H9 (cell line): ENCODE measurements at regions not wholly inside any gene's neighbourhood (a gene's known extent, or its start where the extent isn't known, plus 50 kb on each side); places are given as distances from the start of the nearest gene placed in this dataset.

ENCODE experiments used
- DNase-seq: peaks from one replicate; pipeline ENCODE4 v3.0.0-alpha.2; 2017
- H2AFZ ChIP-seq: one replicate; pipeline ENCODE4 v1.6.1; 2013; ENCODE audit warnings: mild to moderate bottlenecking, low read length, control low read depth, moderate library complexity
- H2AK5ac ChIP-seq: 2 replicates; pipeline ENCODE4 v1.6.1; 2013; ENCODE audit warnings: low read length, control low read depth, mixed read lengths; ENCODE audit not compliant: insufficient read length
- H2BK120ac ChIP-seq: one replicate; pipeline ENCODE4 v1.6.1; 2013; ENCODE audit warnings: low read depth, mild to moderate bottlenecking, low read length, control low read depth, inconsistent platforms; ENCODE audit not compliant: poor library complexity, severe bottlenecking
- H2BK12ac ChIP-seq: 2 replicates; pipeline ENCODE4 v1.6.1; 2013; ENCODE audit warnings: low read length, control low read depth, mixed read lengths, low read depth; ENCODE audit not compliant: insufficient read length
- H2BK15ac ChIP-seq: 2 replicates; pipeline ENCODE4 v1.6.1; 2013; ENCODE audit warnings: low read depth, low read length, control low read depth
- H2BK20ac ChIP-seq: one replicate; pipeline ENCODE4 v1.6.1; 2013; ENCODE audit warnings: low read depth, mild to moderate bottlenecking, low read length, control low read depth, inconsistent platforms; ENCODE audit not compliant: poor library complexity, severe bottlenecking
- H2BK5ac ChIP-seq: 2 replicates; pipeline ENCODE4 v1.6.1; 2013; ENCODE audit warnings: low read length, control low read depth, mixed read lengths; ENCODE audit not compliant: insufficient read length
- H3K14ac ChIP-seq: 2 replicates; pipeline ENCODE4 v1.6.1; 2013; ENCODE audit warnings: low read length, control low read depth; ENCODE audit not compliant: insufficient read depth
- H3K18ac ChIP-seq: 2 replicates; pipeline ENCODE4 v1.6.1; 2013; ENCODE audit warnings: low read depth, mild to moderate bottlenecking, mixed read lengths, low read length, control low read depth; ENCODE audit not compliant: insufficient read length
- H3K23ac ChIP-seq: 2 replicates; pipeline ENCODE4 v1.6.1; 2013; ENCODE audit warnings: low read length, control low read depth, mixed read lengths, low read depth; ENCODE audit not compliant: insufficient read length
- H3K23me2 ChIP-seq: 2 replicates; pipeline ENCODE4 v1.6.1; 2013; ENCODE audit warnings: low read depth, mild to moderate bottlenecking, mixed read lengths, low read length, control low read depth; ENCODE audit not compliant: insufficient read length, poor library complexity, severe bottlenecking
- H3K27ac ChIP-seq: 2 replicates; pipeline ENCODE4 v1.5.1; 2013; ENCODE audit warnings: low read length, control low read depth, mixed read lengths, low read depth; ENCODE audit not compliant: insufficient read length
- H3K27me3 ChIP-seq: 2 replicates; pipeline ENCODE4 v1.6.1; 2013; ENCODE audit warnings: low read length, control low read depth, inconsistent platforms; ENCODE audit not compliant: insufficient read depth
- H3K4ac ChIP-seq: 2 replicates; pipeline ENCODE4 v1.6.1; 2013; ENCODE audit warnings: low read depth, mild to moderate bottlenecking, control low read depth, inconsistent platforms, low read length, moderate library complexity
- H3K4me1 ChIP-seq: 2 replicates; pipeline ENCODE4 v1.6.1; 2013; ENCODE audit warnings: low read length, control low read depth, inconsistent platforms; ENCODE audit not compliant: insufficient read depth
- H3K4me2 ChIP-seq: 2 replicates; pipeline ENCODE4 v1.6.1; 2013; ENCODE audit warnings: low read length, control low read depth, mixed read lengths; ENCODE audit not compliant: insufficient read length, insufficient read depth
- H3K56ac ChIP-seq: 2 replicates; pipeline ENCODE4 v1.6.1; 2013; ENCODE audit warnings: low read depth, mild to moderate bottlenecking, mixed read lengths, low read length, control low read depth; ENCODE audit not compliant: insufficient read length
- H3K79me1 ChIP-seq: 2 replicates; pipeline ENCODE4 v1.6.1; 2013; ENCODE audit warnings: low read depth, mild to moderate bottlenecking, moderate library complexity, low read length, control low read depth, inconsistent platforms; ENCODE audit not compliant: insufficient read depth, poor library complexity, severe bottlenecking
- H3K79me2 ChIP-seq: 2 replicates; pipeline ENCODE4 v1.6.1; 2013; ENCODE audit warnings: low read length, control low read depth, inconsistent platforms; ENCODE audit not compliant: insufficient read depth
- H3K9ac ChIP-seq: 2 replicates; pipeline ENCODE4 v1.6.1; 2013; ENCODE audit warnings: low read length, control low read depth, mixed read lengths; ENCODE audit not compliant: insufficient read length; ENCODE audit errors: extremely low read depth
- H3K9me3 ChIP-seq: one replicate; pipeline ENCODE4 v1.6.1; 2013; ENCODE audit warnings: low read depth, low read length, inconsistent platforms; ENCODE audit not compliant: control insufficient read depth
- H3T11ph ChIP-seq: one replicate; pipeline ENCODE4 v1.6.1; 2013; ENCODE audit warnings: mild to moderate bottlenecking, low read length, control low read depth, inconsistent platforms
- H4K20me1 ChIP-seq: one replicate; pipeline ENCODE4 v1.6.1; 2013; ENCODE audit not compliant: control insufficient read depth, insufficient read length, insufficient read depth
- H4K5ac ChIP-seq: 2 replicates; pipeline ENCODE4 v1.6.1; 2013; ENCODE audit warnings: low read depth, mild to moderate bottlenecking, mixed read lengths, low read length, control low read depth; ENCODE audit not compliant: insufficient read length
- H4K8ac ChIP-seq: replicated peaks from 2 replicates; pipeline ENCODE4 v1.6.1; 2013; ENCODE audit warnings: low read length, control low read depth, mixed read lengths, low read depth; ENCODE audit not compliant: insufficient read length
- H4K91ac ChIP-seq: 2 replicates; pipeline ENCODE4 v1.6.1; 2013; ENCODE audit warnings: low read depth, mild to moderate bottlenecking, moderate library complexity, mixed read lengths, low read length, control low read depth; ENCODE audit not compliant: insufficient read length
- H3K27ac Mint-ChIP-seq, 3 experiments: 2 replicates in 2 of 3; 3 replicates in 1 of 3; pipeline ENCODE4 v1.8.0; 2020 to 2021; ENCODE audit warnings: mixed read lengths in 3 of 3, mild to moderate bottlenecking in 1 of 3, moderate library complexity in 1 of 3
- H3K27me3 Mint-ChIP-seq: 2 replicates; pipeline ENCODE4 v1.8.0; 2021; ENCODE audit warnings: low read depth, mild to moderate bottlenecking, moderate library complexity, mixed read lengths
- H3K36me3 Mint-ChIP-seq, 3 experiments: 2 replicates in 2 of 3; 3 replicates in 1 of 3; pipeline ENCODE4 v1.8.0; 2020 to 2021; ENCODE audit warnings: low read depth in 3 of 3, mixed read lengths in 3 of 3; ENCODE audit not compliant: insufficient read depth in 1 of 3
- H3K4me1 Mint-ChIP-seq, 2 experiments: 2 replicates each; pipeline ENCODE4 v1.8.0; 2020; ENCODE audit warnings: mixed read lengths in 2 of 2
- H3K4me3 Mint-ChIP-seq, 2 experiments: 2 replicates in 1 of 2; 3 replicates in 1 of 2; pipeline ENCODE4 v1.8.0; 2020 to 2021; ENCODE audit warnings: mild to moderate bottlenecking in 2 of 2, mixed read lengths in 2 of 2, moderate library complexity in 1 of 2
- H3K9me3 Mint-ChIP-seq, 2 experiments: 2 replicates in 1 of 2; 3 replicates in 1 of 2; pipeline ENCODE4 v1.8.0; 2020; ENCODE audit warnings: mild to moderate bottlenecking in 2 of 2, mixed read lengths in 2 of 2, moderate library complexity in 1 of 2
- WGBS: extraction: QIAGEN DNeasy Blood & Tissue Kit; methylation state at CpG from one replicate; pipeline ENCODE4 v1.1.7; 2013; ENCODE audit warnings: missing lambda C conversion rate, low lambda C conversion rate, mixed read lengths; ENCODE audit not compliant: insufficient read length; ENCODE audit errors: extremely low coverage; 5-methylcytosine and 5-hydroxymethylcytosine counted together
- TF ChIP-seq, protein P1 (sequence below): fragments of 200-600 bp; sonication (generic); conservative IDR thresholded peaks from 3 replicates; pipeline ENCODE4 v1.8.0; 2021; ENCODE audit warnings: antibody characterized with exemption, mild to moderate bottlenecking

DNA sequence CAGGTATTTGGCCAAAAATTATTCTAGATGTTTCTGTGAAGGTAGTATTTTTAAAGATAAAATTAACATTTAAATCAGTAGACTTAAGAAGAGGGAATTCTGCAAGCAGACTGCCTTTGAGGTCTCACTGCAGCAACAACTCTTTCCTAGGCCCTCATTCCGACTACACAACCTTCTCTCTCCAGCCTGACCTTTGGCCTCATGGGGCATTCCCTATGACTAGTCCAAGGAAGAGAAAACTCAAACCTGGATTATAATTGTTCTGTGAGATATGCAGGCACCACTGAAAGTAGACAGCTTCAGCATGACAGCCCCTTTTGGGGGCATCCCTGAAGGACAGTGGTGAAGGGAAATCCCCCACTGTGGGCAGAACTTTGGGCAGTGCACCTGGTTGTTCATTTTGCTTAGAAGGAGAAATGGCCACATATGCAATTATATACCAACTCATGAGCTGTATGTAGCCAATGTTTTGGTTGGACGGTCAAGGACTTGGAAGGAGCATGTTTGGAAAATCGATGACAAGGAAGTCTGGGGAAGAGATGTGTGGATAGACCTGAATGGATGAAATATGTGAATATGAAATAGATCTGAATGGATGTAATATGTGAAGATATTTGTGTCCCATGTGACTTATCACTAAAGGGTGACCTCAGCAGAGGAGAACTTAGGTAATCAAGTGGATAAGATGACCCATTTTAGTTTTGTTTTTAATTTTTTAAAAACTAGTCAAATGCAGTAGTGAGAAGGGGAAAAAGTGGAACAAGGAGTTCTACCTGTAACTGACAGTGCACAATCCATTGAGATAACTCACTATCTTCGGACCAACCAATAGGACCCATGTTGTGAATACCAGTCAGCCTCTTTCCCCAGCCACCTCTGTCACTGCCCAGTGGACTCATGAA, 233.3 kb upstream of the FOXN3 start:
- DNase-seq, result no peak
- H3K27me3 ChIP-seq, result no peaks in the 10 kb centered on the region
- no peak overlapping the region for H3K56ac ChIP-seq
- H2BK20ac ChIP-seq, result no peak overlapping the region
- H3K4me2 ChIP-seq, result no peak overlapping the region
- H3K79me2 ChIP-seq, result no peaks in the 10 kb centered on the region
- no peak overlapping the region for H2BK120ac ChIP-seq
- Mint-ChIP-seq H3K4me1 (peaks cover 10 to 12% of the 10 kb centered on the region in 2 experiments), H3K36me3 (no peaks in the 10 kb centered on the region), H3K4me3 (no peak overlapping the region), H3K27me3 (no peaks in the 10 kb centered on the region; the same call in 1 of the 2 replicates), H3K27ac (no peak overlapping the region), H3K9me3 (no peaks in the 10 kb centered on the region; a peak in 1 of 5 replicates)
- no peaks in the 10 kb centered on the region for H3K4me1 ChIP-seq
- TF ChIP-seq, protein P1, sequence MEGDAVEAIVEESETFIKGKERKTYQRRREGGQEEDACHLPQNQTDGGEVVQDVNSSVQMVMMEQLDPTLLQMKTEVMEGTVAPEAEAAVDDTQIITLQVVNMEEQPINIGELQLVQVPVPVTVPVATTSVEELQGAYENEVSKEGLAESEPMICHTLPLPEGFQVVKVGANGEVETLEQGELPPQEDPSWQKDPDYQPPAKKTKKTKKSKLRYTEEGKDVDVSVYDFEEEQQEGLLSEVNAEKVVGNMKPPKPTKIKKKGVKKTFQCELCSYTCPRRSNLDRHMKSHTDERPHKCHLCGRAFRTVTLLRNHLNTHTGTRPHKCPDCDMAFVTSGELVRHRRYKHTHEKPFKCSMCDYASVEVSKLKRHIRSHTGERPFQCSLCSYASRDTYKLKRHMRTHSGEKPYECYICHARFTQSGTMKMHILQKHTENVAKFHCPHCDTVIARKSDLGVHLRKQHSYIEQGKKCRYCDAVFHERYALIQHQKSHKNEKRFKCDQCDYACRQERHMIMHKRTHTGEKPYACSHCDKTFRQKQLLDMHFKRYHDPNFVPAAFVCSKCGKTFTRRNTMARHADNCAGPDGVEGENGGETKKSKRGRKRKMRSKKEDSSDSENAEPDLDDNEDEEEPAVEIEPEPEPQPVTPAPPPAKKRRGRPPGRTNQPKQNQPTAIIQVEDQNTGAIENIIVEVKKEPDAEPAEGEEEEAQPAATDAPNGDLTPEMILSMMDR, result no peak
- no peak overlapping the region for H2AFZ ChIP-seq
- no peak overlapping the region for H4K8ac ChIP-seq
- H3K9me3 ChIP-seq, result no peaks in the 10 kb centered on the region
- H4K91ac ChIP-seq, result no peak overlapping the region
- H3K27ac ChIP-seq, result no peak overlapping the region
- no peak overlapping the region for H2AK5ac ChIP-seq
- H3K14ac ChIP-seq, result no peak overlapping the region
- H3K79me1 ChIP-seq, result no peaks in the 10 kb centered on the region
- no peak overlapping the region for H2BK5ac ChIP-seq
- no peaks in the 10 kb centered on the region for H4K20me1 ChIP-seq
- no peaks in the 10 kb centered on the region for H3K23me2 ChIP-seq
- no peak overlapping the region for H3T11ph ChIP-seq
- H3K18ac ChIP-seq, result no peak overlapping the region
- no peak overlapping the region for H4K5ac ChIP-seq
- H3K23ac ChIP-seq, result no peak overlapping the region
- WGBS, result no CpG with 5 or more reads among the region's 4 CpGs
- H2BK15ac ChIP-seq, result no peak overlapping the region
- H3K9ac ChIP-seq, result no peak overlapping the region
- no peak overlapping the region for H3K4ac ChIP-seq
- no peak overlapping the region for H2BK12ac ChIP-seq
